H4 (cell line): ENCODE measurements at regions not wholly inside any gene's neighbourhood (a gene's known extent, or its start where the extent isn't known, plus 50 kb on each side); places are given as distances from the start of the nearest gene placed in this dataset.

ENCODE experiments used
- DNase-seq: peaks from one replicate; pipeline ENCODE4 v3.0.0-alpha.2; 2015; ENCODE audit warnings: low spot score

- no peak for DNase-seq
These were observed 169.0 kb upstream of the ARGLU1 start for GRCh38 chr13:106736941-106737340.

GRCh38 chr13:106734198-106734597 is 166.3 kb upstream of the ARGLU1 start:
- DNase-seq: no peak

GRCh38 chr13:106723036-106723435 is 155.1 kb upstream of the ARGLU1 start:
- no peak for DNase-seq

DNA sequence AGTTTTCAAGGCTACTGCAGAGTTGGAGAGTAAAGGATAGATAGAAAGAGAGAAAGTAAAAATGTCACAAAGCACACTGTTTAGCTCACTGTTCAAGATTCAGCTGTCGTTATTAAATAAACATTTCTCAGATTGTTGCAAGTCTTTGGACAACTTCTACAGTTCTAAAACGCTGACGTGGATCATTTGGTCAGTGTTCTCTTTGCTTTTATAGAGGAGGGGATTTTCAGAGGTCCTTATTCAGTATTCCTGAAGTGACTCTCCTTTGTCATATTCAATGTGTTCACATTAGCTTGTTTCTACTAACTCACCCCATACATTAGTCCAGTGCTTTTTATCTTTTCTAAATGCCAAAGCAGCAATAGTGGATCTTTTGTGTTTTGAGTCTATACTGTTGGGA is 154.7 kb upstream of the ARGLU1 start:
- no peak for DNase-seq

DNA sequence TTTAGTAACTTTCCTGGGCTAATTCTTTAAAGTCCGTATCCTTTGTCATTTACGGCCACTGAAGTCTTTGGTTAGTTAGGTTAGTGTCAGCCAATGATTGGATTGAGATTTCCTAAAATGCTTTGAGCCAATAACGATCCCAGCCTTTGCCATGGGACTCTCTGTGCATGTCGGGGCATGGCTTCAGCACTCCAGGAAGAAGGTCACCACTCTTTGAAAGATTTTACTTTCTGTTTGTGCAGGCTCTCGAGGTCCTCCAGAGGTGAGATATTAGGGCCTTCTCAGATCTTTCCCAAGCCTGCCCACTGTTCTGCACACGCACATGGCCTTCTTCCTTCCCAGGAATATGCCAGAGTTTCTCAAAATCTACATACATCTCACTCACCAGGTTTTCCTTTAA is 153.7 kb upstream of the ARGLU1 start:
- no peak for DNase-seq

DNA sequence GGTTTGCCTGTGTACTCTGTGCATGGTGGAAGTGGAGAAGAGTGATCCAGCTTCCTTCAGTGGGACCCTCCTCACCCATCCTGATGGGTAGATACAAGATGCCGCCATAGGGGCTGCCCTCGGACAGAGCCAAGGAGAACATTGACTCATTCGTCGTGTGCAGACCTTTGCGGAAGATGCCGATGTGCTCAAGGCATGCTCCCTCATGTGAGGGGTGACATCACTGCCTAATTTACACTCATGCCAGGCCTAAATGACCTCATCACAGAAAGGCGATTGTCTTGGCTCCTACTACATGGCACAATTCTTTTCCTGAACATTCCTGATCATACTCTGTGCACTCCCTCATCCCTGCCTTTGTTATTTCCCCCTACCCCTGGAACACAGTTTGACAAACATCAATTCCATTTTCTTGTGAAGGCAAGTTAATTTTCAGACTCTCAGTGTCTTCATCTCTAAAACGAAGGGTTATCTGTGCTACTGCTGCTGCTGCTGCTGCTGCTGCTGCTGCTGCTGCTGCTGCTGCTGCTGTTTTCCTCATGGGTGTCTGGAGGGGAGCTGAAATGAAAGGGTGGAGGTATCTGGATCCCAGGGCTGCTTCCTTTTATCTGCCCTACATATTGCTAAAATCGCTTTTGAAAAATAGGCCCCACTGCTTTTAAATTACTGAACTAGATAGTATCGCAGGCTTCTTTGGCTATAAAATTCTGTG is 146.5 kb upstream of the ARGLU1 start:
- no peak for DNase-seq

- DNase-seq: no peak
These were observed 144.4 kb upstream of the ARGLU1 start for GRCh38 chr13:106712381-106712780.

DNA sequence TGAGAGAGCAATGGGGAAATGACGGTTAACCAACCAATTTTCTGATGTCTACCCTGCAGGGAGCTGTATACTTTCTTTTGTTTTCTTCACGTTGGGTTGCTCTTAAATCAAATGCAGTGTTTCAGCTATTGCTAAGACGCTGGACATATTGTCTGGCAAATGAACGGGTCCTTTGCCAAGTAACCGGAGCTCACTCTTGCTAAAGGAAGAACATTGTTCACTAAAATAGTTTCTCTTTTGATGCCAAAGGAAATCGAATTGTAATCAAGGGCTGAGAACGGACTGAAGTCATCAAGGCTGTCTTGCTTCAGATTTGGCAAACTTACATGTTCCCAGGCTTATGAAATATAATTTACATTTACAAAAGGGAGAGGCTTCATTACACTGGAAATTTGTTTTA is 142.3 kb upstream of the ARGLU1 start:
- DNase-seq: no peak

- no peak for DNase-seq
These were observed 141.6 kb upstream of the ARGLU1 start for GRCh38 chr13:106709522-106709921.

- DNase-seq: no peak
These were observed 134.6 kb upstream of the ARGLU1 start for GRCh38 chr13:106702505-106702904.

DNA sequence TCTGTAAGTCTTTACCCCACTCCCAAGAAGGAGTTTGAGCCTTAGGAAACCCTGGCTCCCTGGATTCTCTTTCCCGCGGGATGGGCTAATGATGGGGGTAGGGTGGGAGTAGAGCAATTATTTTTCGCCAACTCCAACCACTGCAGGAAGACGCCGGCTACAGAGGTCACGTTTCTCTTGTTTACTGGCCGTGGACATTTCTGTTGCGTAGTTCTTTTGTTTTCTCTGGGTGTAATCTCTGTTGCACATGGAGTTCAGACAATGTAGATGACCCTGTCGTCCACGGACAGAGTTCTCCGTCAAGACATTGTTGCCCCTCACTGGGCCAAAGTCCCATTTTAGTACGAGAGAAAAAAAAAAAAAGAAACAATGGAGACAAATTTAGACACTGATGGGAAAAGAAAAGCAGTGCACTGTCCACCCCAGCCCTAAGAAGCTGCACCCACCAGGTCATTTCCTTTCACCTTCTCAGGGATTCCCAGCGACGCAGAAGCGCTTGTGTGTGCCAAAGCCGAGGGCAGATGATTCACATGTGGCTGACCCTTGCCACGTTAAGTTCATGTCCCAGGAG is 133.9 kb upstream of the ARGLU1 start:
- DNase-seq: no peak

- no peak for DNase-seq
These were observed 132.5 kb upstream of the ARGLU1 start for GRCh38 chr13:106700439-106700838.

DNA sequence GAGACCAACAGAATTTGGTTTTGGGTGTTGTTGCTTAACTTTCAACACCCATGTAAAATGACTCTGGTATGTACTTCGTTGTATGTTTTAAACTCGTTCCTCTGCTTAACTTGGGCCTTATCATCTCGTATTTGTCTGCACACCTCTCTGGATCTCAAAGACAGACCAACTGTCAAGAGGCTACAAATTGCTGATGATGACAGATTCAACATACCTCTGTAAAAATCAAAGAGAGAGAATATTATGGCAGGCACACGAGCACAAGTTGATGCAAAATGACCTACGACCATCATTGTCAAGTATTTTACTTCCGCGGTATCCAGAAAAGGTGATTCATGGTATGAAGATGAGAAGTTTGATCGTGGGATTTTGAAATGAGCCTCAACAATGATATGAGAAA is 132.1 kb upstream of the ARGLU1 start:
- no peak for DNase-seq

DNA sequence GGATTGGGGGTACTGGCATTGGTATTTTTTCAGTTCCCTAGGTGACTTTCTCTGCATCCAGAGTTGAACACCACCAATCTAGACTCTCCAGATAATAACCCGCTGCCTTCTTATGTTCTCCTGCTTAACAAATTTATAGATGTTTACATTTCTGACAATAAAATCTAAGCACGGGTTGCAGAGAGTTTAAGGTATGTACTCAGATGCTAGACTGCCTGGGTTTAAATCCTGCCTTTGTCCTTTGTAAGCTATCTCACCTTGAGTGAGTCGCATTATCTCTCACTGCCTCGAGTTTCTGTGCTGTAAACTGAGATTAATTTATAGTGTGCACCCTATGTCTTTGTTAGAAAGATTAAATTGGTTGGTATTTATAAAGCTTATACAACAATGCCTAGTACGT is 131.4 kb upstream of the ARGLU1 start:
- DNase-seq: no peak

GRCh38 chr13:106696719-106697118 is 128.8 kb upstream of the ARGLU1 start:
- no peak for DNase-seq

- no peak for DNase-seq
These were observed 128.2 kb upstream of the ARGLU1 start for GRCh38 chr13:106696140-106696539.

GRCh38 chr13:106695139-106695538 is 127.2 kb upstream of the ARGLU1 start:
- no peak for DNase-seq

DNA sequence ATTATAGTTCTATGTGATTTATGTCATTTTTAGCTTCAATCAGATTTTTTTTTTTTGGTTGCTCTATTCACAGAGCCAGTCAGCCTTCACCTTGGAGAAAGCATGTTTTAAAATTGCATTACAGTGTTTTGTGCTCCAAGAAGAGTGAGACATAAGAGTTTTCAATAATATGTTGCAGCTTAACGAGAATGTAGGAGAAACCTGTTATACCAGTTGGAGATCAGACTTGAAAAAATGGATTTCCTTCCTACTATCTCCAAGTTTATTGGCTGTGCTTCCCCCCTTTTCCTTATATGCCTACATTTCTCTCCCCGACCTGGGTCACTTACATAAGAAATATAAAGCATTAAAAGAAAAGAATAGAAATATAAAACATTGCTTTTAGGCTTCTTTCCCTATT is 123.9 kb upstream of the ARGLU1 start:
- no peak for DNase-seq

DNA sequence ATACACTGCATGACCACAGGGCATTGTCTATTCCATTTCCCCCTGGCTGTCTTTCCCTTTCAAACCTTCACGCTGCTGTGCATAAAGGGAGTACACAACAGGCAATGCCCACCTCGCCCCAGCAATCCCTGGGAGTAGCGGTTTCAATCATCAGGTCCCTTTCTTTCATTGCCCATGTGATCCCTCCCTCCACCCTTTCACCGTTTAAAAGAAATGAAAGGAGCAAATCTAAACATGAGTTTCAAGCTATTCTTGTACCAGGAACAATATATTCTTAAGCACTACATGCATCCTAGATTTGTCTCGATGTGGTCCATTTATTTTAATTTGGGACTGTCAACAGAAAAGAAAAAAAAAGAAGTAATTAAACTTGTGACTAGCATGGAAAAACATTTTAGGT is 123.4 kb upstream of the ARGLU1 start:
- DNase-seq: no peak

- no peak for DNase-seq
These were observed 122.8 kb upstream of the ARGLU1 start for GRCh38 chr13:106690779-106691178.

- no peak for DNase-seq
These were observed 122.0 kb upstream of the ARGLU1 start for GRCh38 chr13:106689906-106690305.

GRCh38 chr13:106688940-106689339 is 121.0 kb upstream of the ARGLU1 start:
- no peak for DNase-seq

DNA sequence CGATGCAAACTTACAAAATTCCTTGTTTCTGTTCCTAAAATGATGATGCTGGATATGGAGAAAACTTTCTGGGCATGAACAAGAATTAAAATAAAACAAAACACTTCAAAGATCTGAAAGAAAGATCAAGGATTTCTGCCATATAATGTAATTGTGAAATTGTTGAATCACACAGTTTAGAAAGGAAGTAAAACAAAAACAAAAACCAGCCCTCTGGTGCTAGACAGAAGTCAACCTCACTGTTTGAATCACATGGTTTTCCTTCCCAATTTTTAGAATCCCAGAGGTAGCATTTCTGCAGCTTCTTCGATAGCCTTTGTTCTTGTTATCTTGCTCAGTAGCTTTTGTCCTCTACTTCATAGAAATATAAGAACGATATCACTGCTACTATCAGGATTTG is 118.2 kb upstream of the ARGLU1 start:
- DNase-seq: no peak

GRCh38 chr13:106685143-106685542 is 117.2 kb upstream of the ARGLU1 start:
- DNase-seq: no peak
